Retina (tissue), 1 donor: ENCODE measurements at regions not wholly inside any gene's neighbourhood (a gene's known extent, or its start where the extent isn't known, plus 50 kb on each side); places are given as distances from the start of the nearest gene placed in this dataset.

ENCODE experiments used
- DNase-seq: peaks from one replicate; pipeline ENCODE4 v3.0.0-alpha.2; 2016

- DNase-seq, result no peak
These were observed 1057.2 kb downstream of the NAALADL2 start for GRCh38 chr3:175916191-175916934.

GRCh38 chr3:175914785-175915184, 1055.7 kb downstream of the NAALADL2 start:
- no peak for DNase-seq

GRCh38 chr3:175913286-175913685, 1054.2 kb downstream of the NAALADL2 start:
- DNase-seq, result no peak

GRCh38 chr3:175911937-175912336, 1052.8 kb downstream of the NAALADL2 start:
- no peak for DNase-seq

- DNase-seq, result no peak
These were observed 1043.1 kb downstream of the NAALADL2 start for GRCh38 chr3:175902226-175902625.

GRCh38 chr3:175898194-175898593, 1039.1 kb downstream of the NAALADL2 start:
- no peak for DNase-seq

GRCh38 chr3:175896655-175897054, 1037.5 kb downstream of the NAALADL2 start:
- no peak for DNase-seq

- no peak for DNase-seq
These were observed 1036.6 kb downstream of the NAALADL2 start for GRCh38 chr3:175895731-175896130.

- no peak for DNase-seq
These were observed 1034.4 kb downstream of the NAALADL2 start for GRCh38 chr3:175893566-175893965.

- DNase-seq, result no peak
These were observed 1030.9 kb downstream of the NAALADL2 start for GRCh38 chr3:175890066-175890465.

- DNase-seq, result no peak
These were observed 1026.2 kb downstream of the NAALADL2 start for GRCh38 chr3:175885231-175885766.

GRCh38 chr3:175879417-175879816, 1020.3 kb downstream of the NAALADL2 start:
- peak; percentile 15 for DNase-seq

GRCh38 chr3:175869404-175869803, 1010.3 kb downstream of the NAALADL2 start:
- DNase-seq, result no peak

- no peak for DNase-seq
These were observed 1009.5 kb downstream of the NAALADL2 start for GRCh38 chr3:175868626-175869025.

GRCh38 chr3:175865724-175866123, 1006.6 kb downstream of the NAALADL2 start:
- DNase-seq, result no peak

- no peak for DNase-seq
These were observed 1002.8 kb downstream of the NAALADL2 start for GRCh38 chr3:175861916-175862315.
